ENCODE measurements at regions not wholly inside any gene's neighbourhood (a gene's known extent, or its start where the extent isn't known, plus 50 kb on each side); places are given as distances from the start of the nearest gene placed in this dataset.
"Not testable (repeated sequence)": the region's sequence is repeated elsewhere in the genome, so short reads cannot be mapped to it uniquely, and the experiment has no call there.

- H3K4me1 ChIP-seq (ENCODE audit: low read depth, poor library complexity, severe bottlenecking): no peaks in the 10 kb centered on the region
- no peak for TF ChIP-seq CTCF (conservative IDR thresholded peaks at IDR 0.05; ENCODE audit: low read depth, low read length)
- no peak overlapping the region for H3K9ac ChIP-seq
- no peaks in the 10 kb centered on the region for H3K27me3 ChIP-seq (ENCODE audit: insufficient read depth, low read depth)
- no peaks in the 10 kb centered on the region for H4K20me1 ChIP-seq (ENCODE audit: insufficient read depth)
- no peak overlapping the region for H3K4me3 ChIP-seq (IDR thresholded peaks at IDR 0.05; ENCODE audit: insufficient read depth, low read depth, low read length)
- no peak overlapping the region for H3K27ac ChIP-seq
- no peaks in the 10 kb centered on the region for H3K79me2 ChIP-seq (ENCODE audit: insufficient read depth, low read depth)
- H2AFZ ChIP-seq (ENCODE audit: low read depth): no peak overlapping the region
- no peak overlapping the region for H3K4me2 ChIP-seq
- H3K36me3 ChIP-seq (ENCODE audit: insufficient read depth): no peaks in the 10 kb centered on the region
Observed at GRCh38 chr6:164967102-164967501, 342.3 kb downstream of the C6orf118 start.

GRCh38 chr6:164962805-164963204 is 346.6 kb downstream of the C6orf118 start:
- Histone ChIP-seq H3K4me3 (IDR thresholded peaks at IDR 0.05; ENCODE audit: insufficient read depth, low read depth, low read length) (no peak overlapping the region), H3K4me2 (no peak overlapping the region), H2AFZ (ENCODE audit: low read depth) (no peak overlapping the region), H3K27ac (no peak overlapping the region), H3K9ac (no peak overlapping the region), H3K27me3 (ENCODE audit: insufficient read depth, low read depth) (no peaks in the 10 kb centered on the region), H3K36me3 (ENCODE audit: insufficient read depth) (no peaks in the 10 kb centered on the region), H3K4me1 (ENCODE audit: low read depth, poor library complexity, severe bottlenecking) (no peaks in the 10 kb centered on the region), H3K79me2 (ENCODE audit: insufficient read depth, low read depth) (no peaks in the 10 kb centered on the region), H4K20me1 (ENCODE audit: insufficient read depth) (no peaks in the 10 kb centered on the region)
- TF ChIP-seq CTCF (conservative IDR thresholded peaks at IDR 0.05; ENCODE audit: low read depth, low read length): no peak

- Histone ChIP-seq H3K4me2 (no peak overlapping the region), H3K79me2 (ENCODE audit: insufficient read depth, low read depth) (no peaks in the 10 kb centered on the region), H3K27me3 (ENCODE audit: insufficient read depth, low read depth) (no peaks in the 10 kb centered on the region), H2AFZ (ENCODE audit: low read depth) (no peak overlapping the region), H3K36me3 (ENCODE audit: insufficient read depth) (no peaks in the 10 kb centered on the region), H3K27ac (no peak overlapping the region), H3K9ac (no peak overlapping the region), H3K4me1 (ENCODE audit: low read depth, poor library complexity, severe bottlenecking) (no peaks in the 10 kb centered on the region), H3K4me3 (IDR thresholded peaks at IDR 0.05; ENCODE audit: insufficient read depth, low read depth, low read length) (no peak overlapping the region), H4K20me1 (ENCODE audit: insufficient read depth) (no peaks in the 10 kb centered on the region)
- TF ChIP-seq CTCF (conservative IDR thresholded peaks at IDR 0.05; ENCODE audit: low read depth, low read length): no peak
Observed at GRCh38 chr6:164947164-164947563, 362.2 kb downstream of the C6orf118 start.

GRCh38 chr6:164942271-164942670 is 367.1 kb downstream of the C6orf118 start:
- H3K36me3 ChIP-seq (ENCODE audit: insufficient read depth): no peaks in the 10 kb centered on the region
- H3K4me2 ChIP-seq: no peak overlapping the region
- no peak overlapping the region for H3K9ac ChIP-seq
- TF ChIP-seq CTCF (conservative IDR thresholded peaks at IDR 0.05; ENCODE audit: low read depth, low read length): no peak
- no peak overlapping the region for H2AFZ ChIP-seq (ENCODE audit: low read depth)
- no peaks in the 10 kb centered on the region for H3K27me3 ChIP-seq (ENCODE audit: insufficient read depth, low read depth)
- H3K27ac ChIP-seq: no peak overlapping the region
- H3K79me2 ChIP-seq (ENCODE audit: insufficient read depth, low read depth): no peaks in the 10 kb centered on the region
- no peaks in the 10 kb centered on the region for H4K20me1 ChIP-seq (ENCODE audit: insufficient read depth)
- H3K4me3 ChIP-seq (IDR thresholded peaks at IDR 0.05; ENCODE audit: insufficient read depth, low read depth, low read length): no peak overlapping the region
- H3K4me1 ChIP-seq (ENCODE audit: low read depth, poor library complexity, severe bottlenecking): no peaks in the 10 kb centered on the region

- not testable (repeated sequence) for H3K27me3 ChIP-seq (ENCODE audit: insufficient read depth, low read depth); H3K36me3 ChIP-seq (ENCODE audit: insufficient read depth); H3K9ac ChIP-seq; H3K4me3 ChIP-seq (IDR thresholded peaks at IDR 0.05; ENCODE audit: insufficient read depth, low read depth, low read length); H3K4me1 ChIP-seq (ENCODE audit: low read depth, poor library complexity, severe bottlenecking); H2AFZ ChIP-seq (ENCODE audit: low read depth); H3K27ac ChIP-seq; H3K79me2 ChIP-seq (ENCODE audit: insufficient read depth, low read depth); H3K4me2 ChIP-seq; H4K20me1 ChIP-seq (ENCODE audit: insufficient read depth)
Observed at GRCh38 chr6:164933238-164933794, 376.1 kb downstream of the C6orf118 start.
